Erythroblast (primary cell): ENCODE measurements at regions not wholly inside any gene's neighbourhood (a gene's known extent, or its start where the extent isn't known, plus 50 kb on each side); places are given as distances from the start of the nearest gene placed in this dataset.

Experiments
- GATA1 ChIP-seq: IDR thresholded peaks from 2 replicates; pipeline ENCODE4 v1.6.1; 2011; ENCODE audit warnings: low read depth, mild to moderate bottlenecking, control low read depth, low read length, moderate library complexity
- POLR2A ChIP-seq: IDR thresholded peaks from 2 replicates; pipeline ENCODE4 v1.6.1; 2011; ENCODE audit warnings: mild to moderate bottlenecking, low read length

DNA sequence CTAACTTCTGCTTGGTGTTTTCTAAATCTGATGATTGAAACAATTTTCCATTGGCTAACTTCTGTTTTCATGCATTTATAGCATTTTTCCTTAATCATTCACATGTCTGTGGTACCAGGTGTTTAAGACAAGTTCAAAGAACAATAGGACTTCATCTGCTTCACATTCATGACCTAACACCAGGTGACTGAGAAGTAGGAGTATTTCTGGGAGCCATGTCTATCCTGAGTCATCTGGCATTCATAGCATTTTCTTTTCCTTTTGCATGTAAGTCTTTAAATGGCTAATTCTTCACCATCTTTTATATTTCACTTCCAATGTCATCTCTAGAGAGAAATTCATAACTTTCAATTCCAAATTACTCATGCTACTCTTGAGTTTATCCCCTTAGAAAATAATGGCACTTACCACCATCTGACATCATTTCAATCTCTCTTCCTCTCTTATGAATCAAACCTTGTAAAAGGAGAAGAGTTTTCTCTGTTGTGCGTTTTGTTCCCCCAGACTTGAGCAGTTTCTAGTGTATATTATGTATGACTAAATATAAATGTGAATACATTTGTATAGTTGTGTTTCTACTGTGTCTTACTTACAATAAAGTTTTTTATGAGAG lies 1196.1 kb upstream of the CDH9 start:
- TF ChIP-seq POLR2A, result no peak
- no peak for TF ChIP-seq GATA1
